DND-41 (cell line): ENCODE measurements at regions not wholly inside any gene's neighbourhood (a gene's known extent, or its start where the extent isn't known, plus 50 kb on each side); places are given as distances from the start of the nearest gene placed in this dataset.

Source experiments
- EZH2 ChIP-seq: IDR thresholded peaks from 3 replicates; pipeline ENCODE4 v1.6.1; 2012; ENCODE audit warnings: borderline replicate concordance, low read depth, mild to moderate bottlenecking, moderate library complexity, low read length, inconsistent platforms; ENCODE audit not compliant: severe bottlenecking
- TF ChIP-seq, protein P1 (sequence below): IDR thresholded peaks from 2 replicates; pipeline ENCODE4 v1.5.1; 2012; ENCODE audit warnings: borderline replicate concordance, low read length, moderate library complexity, mild to moderate bottlenecking; ENCODE audit not compliant: poor library complexity, severe bottlenecking; ENCODE audit errors: extremely low read depth

DNA sequence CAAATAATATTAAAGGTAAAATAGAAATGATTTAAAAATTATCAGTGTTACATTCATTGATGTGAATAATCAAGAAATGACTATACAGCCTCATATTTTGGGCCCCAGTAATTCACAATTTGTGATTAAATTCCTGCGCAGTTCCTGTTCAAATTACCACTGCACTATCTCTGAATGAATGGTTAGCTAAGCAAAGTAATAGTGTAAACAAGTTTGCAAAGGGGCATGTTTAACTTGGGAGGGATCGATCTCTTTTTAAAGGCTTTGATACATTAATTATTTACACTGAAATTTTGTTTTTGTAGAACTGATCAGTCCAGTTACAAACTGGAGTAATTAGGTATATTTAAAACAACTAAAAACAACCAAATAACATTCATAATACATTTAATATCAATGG lies 784.4 kb downstream of the RPA4 start:
- no peak for TF ChIP-seq EZH2
- TF ChIP-seq, protein P1, sequence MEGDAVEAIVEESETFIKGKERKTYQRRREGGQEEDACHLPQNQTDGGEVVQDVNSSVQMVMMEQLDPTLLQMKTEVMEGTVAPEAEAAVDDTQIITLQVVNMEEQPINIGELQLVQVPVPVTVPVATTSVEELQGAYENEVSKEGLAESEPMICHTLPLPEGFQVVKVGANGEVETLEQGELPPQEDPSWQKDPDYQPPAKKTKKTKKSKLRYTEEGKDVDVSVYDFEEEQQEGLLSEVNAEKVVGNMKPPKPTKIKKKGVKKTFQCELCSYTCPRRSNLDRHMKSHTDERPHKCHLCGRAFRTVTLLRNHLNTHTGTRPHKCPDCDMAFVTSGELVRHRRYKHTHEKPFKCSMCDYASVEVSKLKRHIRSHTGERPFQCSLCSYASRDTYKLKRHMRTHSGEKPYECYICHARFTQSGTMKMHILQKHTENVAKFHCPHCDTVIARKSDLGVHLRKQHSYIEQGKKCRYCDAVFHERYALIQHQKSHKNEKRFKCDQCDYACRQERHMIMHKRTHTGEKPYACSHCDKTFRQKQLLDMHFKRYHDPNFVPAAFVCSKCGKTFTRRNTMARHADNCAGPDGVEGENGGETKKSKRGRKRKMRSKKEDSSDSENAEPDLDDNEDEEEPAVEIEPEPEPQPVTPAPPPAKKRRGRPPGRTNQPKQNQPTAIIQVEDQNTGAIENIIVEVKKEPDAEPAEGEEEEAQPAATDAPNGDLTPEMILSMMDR, result no peak
